ENCODE measurements at regions not wholly inside any gene's neighbourhood (a gene's known extent, or its start where the extent isn't known, plus 50 kb on each side); places are given as distances from the start of the nearest gene placed in this dataset.

DNA sequence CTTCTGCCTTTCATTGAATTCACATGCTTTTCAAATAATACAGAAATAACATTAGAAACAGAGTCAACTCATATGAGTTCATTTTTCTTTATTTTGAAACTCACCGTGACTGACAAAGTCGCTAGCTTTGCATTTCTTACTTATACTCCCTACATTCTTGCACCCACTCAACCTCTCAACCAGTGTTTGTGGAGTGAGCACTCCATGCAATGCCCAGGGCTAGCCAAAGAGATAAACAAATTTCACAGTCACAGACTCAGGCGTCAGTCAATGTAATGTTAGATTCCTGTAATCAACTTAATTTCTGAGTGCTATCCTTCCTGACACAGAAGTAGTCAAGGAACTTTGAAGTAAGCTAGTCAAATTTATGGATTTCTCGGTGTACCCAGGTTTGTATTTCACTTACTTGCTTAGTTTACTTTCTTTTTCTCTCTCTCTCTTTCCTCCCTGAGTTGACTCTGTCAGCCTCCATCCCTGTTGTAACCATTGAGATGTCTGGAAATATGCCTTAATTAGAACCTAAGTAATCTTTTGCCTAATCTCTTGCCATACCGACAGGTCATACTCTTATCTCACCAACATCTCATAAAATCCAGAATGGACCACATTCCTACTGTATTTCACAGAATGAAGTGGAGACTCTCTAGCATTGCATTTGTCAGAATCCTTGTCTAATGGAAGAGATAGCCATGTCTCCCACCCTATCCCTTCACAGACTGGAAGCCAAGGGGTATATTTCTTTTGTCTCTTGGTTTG is 413.0 kb downstream of the AEBP2 start:
- DNase-seq (ENCODE audit: low read depth in 1 of 2, low spot score in 2 of 2), result no peak
- Histone ChIP-seq H3K4me3 (no peak overlapping the region), H3K9me3 (replicated peaks) (no peaks in the 10 kb centered on the region), H3K27me3 (replicated peaks) (no peaks in the 10 kb centered on the region), H3K4me1 (replicated peaks) (no peaks in the 10 kb centered on the region), H3K27ac (no peak overlapping the region), H3K36me3 (no peaks in the 10 kb centered on the region)

DNA sequence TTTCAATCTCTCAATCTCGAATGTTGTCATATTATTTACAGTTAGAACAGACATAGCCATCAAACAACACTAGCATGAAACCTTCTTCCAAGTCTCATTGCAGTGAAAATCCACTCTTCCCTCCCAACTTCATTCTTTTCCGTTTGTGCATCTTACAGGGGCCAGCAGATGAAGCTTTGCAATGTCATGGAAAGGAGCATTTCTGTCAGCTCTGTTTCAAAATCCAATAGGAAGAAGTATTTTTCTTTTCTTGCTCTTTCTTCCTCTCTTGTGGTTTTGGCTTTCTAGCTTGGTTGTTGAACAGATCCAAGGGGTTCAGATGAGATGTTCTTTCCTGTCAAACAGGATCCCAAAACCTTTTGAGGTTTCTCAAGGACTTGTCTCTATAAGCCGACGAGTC is 416.6 kb downstream of the AEBP2 start:
- no peaks in the 10 kb centered on the region for H3K4me1 ChIP-seq (replicated peaks)
- no peak for DNase-seq (ENCODE audit: low read depth in 1 of 2, low spot score in 2 of 2)
- H3K4me3 ChIP-seq, result no peak overlapping the region
- H3K27me3 ChIP-seq (replicated peaks), result no peaks in the 10 kb centered on the region
- no peaks in the 10 kb centered on the region for H3K36me3 ChIP-seq
- no peak overlapping the region for H3K27ac ChIP-seq
- no peaks in the 10 kb centered on the region for H3K9me3 ChIP-seq (replicated peaks)

DNA sequence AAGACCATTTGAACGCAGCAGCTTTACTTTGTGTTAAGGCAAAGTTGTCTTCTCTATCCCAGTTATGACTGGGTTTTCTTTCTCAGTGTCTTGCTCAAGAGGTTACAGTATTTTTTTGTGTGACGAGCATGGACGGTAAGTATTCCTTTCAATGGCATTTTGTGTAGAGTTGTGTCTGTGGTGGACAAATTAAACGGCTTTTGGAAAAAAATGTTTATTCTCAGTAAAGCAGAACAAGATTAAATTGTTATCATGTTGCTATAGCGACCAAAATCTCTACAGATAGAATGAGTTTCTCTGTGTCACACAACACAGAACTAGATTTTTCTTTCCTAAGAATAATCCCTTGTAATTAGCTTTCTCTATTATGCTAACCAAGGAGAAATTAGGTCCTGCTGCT is 417.1 kb downstream of the AEBP2 start:
- DNase-seq (ENCODE audit: low read depth in 1 of 2, low spot score in 2 of 2), result no peak
- Histone ChIP-seq H3K36me3 (no peaks in the 10 kb centered on the region), H3K27ac (no peak overlapping the region), H3K9me3 (replicated peaks) (no peaks in the 10 kb centered on the region), H3K4me1 (replicated peaks) (no peaks in the 10 kb centered on the region), H3K27me3 (replicated peaks) (no peaks in the 10 kb centered on the region), H3K4me3 (no peak overlapping the region)

DNA sequence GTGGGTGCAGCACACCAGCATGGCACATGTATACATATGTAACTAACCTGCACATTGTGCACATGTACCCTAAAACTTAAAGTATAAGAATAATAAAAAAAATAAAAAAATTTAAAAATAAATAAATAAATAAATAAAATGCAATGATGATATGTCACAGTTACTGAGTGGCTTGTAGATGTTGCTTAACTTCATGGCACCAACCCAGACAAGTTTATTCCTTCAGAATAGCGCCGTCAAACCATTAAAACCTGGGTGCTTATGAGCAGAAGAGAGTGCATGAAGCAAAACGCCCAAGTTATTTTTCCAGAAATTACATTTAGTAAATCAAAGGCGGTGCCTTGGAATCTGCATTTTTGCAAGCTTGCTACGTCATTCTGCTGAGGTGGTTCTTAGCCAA is 417.9 kb downstream of the AEBP2 start:
- Histone ChIP-seq H3K36me3 (no peaks in the 10 kb centered on the region), H3K27me3 (replicated peaks) (no peaks in the 10 kb centered on the region), H3K4me3 (no peak overlapping the region), H3K4me1 (replicated peaks) (no peaks in the 10 kb centered on the region), H3K9me3 (replicated peaks) (no peaks in the 10 kb centered on the region), H3K27ac (no peak overlapping the region)
- no peak for DNase-seq (ENCODE audit: low read depth in 1 of 2, low spot score in 2 of 2)

DNA sequence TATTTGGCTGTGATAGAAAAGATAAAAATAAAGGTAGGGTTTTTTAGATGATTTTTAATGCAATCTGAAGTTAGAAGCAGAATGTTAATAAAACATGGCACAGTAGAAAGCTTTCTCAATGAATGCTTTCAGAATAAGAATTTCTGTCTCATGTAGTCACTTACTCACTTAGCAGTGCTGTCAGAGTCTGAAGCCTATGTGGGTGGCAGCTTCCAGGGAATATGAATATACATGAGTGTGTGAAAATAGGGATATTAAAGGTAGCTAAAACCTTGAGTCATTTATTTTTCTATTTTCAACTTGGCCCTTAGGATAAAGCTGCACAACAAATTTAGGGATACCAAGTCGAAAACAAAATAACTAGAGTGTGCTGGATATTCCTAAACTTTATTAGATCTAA is 427.9 kb downstream of the AEBP2 start:
- no peak overlapping the region for H3K4me3 ChIP-seq
- H3K9me3 ChIP-seq (replicated peaks), result no peaks in the 10 kb centered on the region
- H3K36me3 ChIP-seq, result no peaks in the 10 kb centered on the region
- no peak overlapping the region for H3K27ac ChIP-seq
- no peak for DNase-seq (ENCODE audit: low read depth in 1 of 2, low spot score in 2 of 2)
- no peaks in the 10 kb centered on the region for H3K4me1 ChIP-seq (replicated peaks)
- H3K27me3 ChIP-seq (replicated peaks), result no peaks in the 10 kb centered on the region

DNA sequence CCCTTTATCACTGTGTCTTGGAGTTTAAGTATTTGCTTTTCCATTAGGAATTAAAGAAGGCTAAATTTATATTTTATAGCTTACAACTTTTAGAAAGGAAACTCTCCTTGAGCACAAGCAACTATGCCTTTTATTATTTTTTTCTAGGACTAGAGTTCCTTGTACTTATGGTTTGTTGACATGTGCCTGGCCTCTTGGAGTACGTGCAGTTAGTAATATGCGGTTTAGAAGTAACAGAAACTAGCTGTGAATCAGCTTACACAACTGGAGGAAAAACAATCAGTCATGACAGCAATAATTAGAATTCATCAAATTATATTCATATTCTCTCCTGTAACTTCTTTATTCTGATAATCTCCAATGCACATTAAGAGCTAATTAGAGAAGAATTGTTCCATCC is 428.7 kb downstream of the AEBP2 start:
- no peak overlapping the region for H3K4me3 ChIP-seq
- H3K9me3 ChIP-seq (replicated peaks), result no peaks in the 10 kb centered on the region
- no peaks in the 10 kb centered on the region for H3K36me3 ChIP-seq
- no peak overlapping the region for H3K27ac ChIP-seq
- H3K4me1 ChIP-seq (replicated peaks), result no peaks in the 10 kb centered on the region
- H3K27me3 ChIP-seq (replicated peaks), result no peaks in the 10 kb centered on the region
- no peak for DNase-seq (ENCODE audit: low read depth in 1 of 2, low spot score in 2 of 2)

DNA sequence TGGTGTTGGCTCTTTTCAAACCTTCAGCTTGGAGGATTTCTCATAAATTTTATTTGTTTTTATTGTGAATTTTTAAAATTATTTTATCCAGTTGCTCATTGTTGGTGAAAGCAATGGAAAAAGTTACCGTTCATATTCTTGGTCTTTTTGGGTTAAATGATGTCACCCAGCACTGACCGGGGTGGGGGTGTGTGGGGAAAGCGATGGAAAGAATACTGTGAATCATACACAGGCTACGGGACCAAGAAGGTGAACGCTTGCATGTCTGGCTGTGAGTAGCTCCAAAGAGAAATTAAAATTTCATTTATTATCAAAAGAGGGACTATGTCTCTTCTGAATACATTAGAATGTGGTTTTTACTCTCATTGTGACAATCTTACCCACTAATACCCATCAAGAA is 430.1 kb downstream of the AEBP2 start:
- DNase-seq (ENCODE audit: low read depth in 1 of 2, low spot score in 2 of 2), result no peak
- H3K36me3 ChIP-seq, result no peaks in the 10 kb centered on the region
- no peak overlapping the region for H3K4me3 ChIP-seq
- no peaks in the 10 kb centered on the region for H3K4me1 ChIP-seq (replicated peaks)
- no peak overlapping the region for H3K27ac ChIP-seq
- no peaks in the 10 kb centered on the region for H3K27me3 ChIP-seq (replicated peaks)
- H3K9me3 ChIP-seq (replicated peaks), result no peaks in the 10 kb centered on the region

DNA sequence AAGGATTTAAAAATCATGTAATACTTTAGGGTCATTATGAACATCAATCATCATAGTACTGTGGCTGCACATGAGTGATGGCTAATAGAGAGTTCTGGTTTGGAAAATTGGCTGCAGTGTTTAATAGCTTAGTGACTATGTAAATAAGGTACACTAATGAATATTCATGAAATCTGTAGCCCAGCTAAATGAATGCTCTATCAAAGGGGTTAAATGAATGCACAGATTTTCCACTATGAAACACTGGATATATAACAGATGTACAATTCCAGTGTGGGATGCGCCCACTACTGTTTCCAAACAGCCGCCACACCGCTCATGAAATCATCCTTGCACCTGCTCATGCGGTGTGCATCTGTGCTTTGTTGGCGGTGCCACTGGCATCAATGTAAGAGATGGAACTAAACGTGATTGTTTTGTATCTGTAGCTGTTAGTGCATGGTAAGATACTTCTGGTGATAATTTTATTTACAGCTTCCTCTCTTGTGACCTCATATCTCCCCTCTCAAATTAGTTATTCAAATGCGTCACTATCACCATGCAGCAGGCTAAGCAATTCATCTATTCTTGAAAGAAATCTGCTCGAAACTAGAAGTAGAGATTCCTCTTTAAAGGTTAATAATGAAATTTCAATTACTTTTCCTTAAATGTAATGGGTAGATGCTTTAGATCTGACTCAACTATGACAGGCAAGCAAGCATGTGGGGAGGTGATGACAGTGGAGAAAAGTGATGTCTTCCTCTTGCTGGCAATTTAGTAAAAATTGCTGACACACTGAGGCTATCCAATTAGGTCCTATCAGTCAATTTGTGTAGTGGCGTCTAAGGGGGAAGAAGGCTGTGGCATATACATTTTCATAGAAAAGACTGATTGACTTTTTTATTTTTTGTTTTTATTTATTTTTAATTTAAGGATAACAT is 433.6 kb downstream of the AEBP2 start:
- H3K4me1 ChIP-seq (replicated peaks), result no peaks in the 10 kb centered on the region
- H3K36me3 ChIP-seq, result no peaks in the 10 kb centered on the region
- H3K9me3 ChIP-seq (replicated peaks), result no peaks in the 10 kb centered on the region
- H3K4me3 ChIP-seq, result no peak overlapping the region
- H3K27me3 ChIP-seq (replicated peaks), result no peaks in the 10 kb centered on the region
- DNase-seq (ENCODE audit: low read depth in 1 of 2, low spot score in 2 of 2), result no peak
- no peak overlapping the region for H3K27ac ChIP-seq

DNA sequence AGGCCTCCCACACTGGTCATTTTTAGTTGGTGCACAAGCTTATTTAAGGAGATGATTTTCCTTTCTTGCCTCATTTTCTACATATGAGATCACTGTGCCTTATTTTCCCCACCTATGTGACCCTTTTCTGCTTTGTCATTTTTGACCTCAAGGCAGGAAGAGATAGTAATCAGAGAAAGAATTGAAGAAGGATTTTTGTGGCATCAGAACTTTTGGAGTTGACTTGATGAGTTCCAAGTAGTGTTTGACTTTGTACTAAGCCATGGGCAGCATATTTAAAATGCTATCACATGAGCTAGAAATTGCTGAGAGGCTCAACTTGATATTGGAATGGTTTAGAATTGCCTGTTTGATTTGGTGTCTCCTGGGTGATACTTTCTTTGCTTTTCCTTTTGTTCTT is 440.8 kb downstream of the AEBP2 start:
- H3K36me3 ChIP-seq, result no peaks in the 10 kb centered on the region
- DNase-seq (ENCODE audit: low read depth in 1 of 2, low spot score in 2 of 2), result no peak
- H3K4me3 ChIP-seq, result no peak overlapping the region
- H3K9me3 ChIP-seq (replicated peaks), result no peaks in the 10 kb centered on the region
- no peaks in the 10 kb centered on the region for H3K4me1 ChIP-seq (replicated peaks)
- no peak overlapping the region for H3K27ac ChIP-seq
- H3K27me3 ChIP-seq (replicated peaks), result no peaks in the 10 kb centered on the region

DNA sequence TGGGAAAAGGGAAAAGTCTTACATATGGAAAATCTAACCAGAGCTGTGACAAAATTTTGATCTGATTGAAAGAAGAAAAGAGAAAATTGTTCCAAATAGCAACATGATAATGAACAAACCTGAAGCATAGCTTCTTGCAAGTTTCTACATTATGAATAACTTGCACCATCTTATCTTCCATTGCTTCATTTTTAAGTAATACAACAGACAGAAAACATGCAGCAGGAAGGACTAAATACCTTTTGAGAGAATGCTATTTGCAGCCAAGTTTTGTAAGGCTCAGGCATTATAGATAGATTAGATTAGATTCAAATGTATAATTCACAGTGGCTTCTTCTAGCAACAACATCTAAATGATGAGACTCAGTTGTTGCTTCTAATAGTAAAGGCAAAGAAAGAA is 441.4 kb downstream of the AEBP2 start:
- H3K4me1 ChIP-seq (replicated peaks), result no peaks in the 10 kb centered on the region
- no peak overlapping the region for H3K27ac ChIP-seq
- no peaks in the 10 kb centered on the region for H3K27me3 ChIP-seq (replicated peaks)
- no peak overlapping the region for H3K4me3 ChIP-seq
- H3K36me3 ChIP-seq, result no peaks in the 10 kb centered on the region
- no peak for DNase-seq (ENCODE audit: low read depth in 1 of 2, low spot score in 2 of 2)
- H3K9me3 ChIP-seq (replicated peaks), result no peaks in the 10 kb centered on the region

DNA sequence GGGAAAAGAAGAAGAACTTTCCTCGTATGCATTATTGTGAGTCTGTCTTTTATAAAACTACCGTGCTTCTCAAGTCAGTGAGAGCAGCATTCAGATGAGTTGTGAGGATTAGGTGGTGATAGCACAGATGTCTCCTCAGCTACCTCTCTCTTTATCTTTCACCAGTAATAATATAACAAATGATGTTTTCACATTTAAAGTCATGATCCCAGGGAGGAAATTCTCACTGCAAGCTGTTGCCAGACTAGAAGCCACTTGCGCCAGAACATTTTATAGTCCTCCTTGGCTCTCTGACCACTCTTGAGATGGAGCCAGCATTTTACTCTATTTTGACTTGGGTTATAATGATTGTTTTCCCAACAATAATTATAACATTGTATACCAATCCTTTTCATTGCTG is 443.1 kb downstream of the AEBP2 start:
- Histone ChIP-seq H3K9me3 (replicated peaks) (no peaks in the 10 kb centered on the region), H3K27ac (no peak overlapping the region), H3K36me3 (no peaks in the 10 kb centered on the region), H3K27me3 (replicated peaks) (no peaks in the 10 kb centered on the region), H3K4me1 (replicated peaks) (no peaks in the 10 kb centered on the region), H3K4me3 (no peak overlapping the region)
- DNase-seq (ENCODE audit: low read depth in 1 of 2, low spot score in 2 of 2), result no peak

DNA sequence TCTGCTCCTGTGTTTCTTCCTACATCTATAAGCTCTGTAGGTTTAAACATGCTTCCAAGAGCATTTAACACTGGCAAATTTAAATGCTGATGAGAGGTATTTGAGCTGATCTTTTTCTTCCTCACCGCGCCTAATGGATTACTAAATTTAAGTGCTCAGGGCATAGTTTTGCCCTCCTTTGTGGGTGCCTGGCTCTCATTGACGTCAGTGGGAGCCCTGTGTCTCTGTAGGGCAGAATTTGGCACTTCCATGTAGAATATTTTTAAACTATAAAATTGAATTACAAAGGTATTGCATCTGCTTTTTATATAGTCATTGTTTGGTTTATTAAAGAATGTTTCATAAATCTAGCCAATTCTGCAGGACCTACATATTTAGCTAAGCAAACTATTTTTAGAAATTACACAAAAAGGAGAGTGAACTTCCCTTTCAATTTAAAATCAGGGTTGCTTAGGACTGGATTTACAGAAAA is 444.8 kb downstream of the AEBP2 start:
- Histone ChIP-seq H3K27me3 (replicated peaks) (no peaks in the 10 kb centered on the region), H3K27ac (no peak overlapping the region), H3K36me3 (no peaks in the 10 kb centered on the region), H3K4me1 (replicated peaks) (no peaks in the 10 kb centered on the region), H3K9me3 (replicated peaks) (no peaks in the 10 kb centered on the region), H3K4me3 (no peak overlapping the region)
- no peak for DNase-seq (ENCODE audit: low read depth in 1 of 2, low spot score in 2 of 2)

DNA sequence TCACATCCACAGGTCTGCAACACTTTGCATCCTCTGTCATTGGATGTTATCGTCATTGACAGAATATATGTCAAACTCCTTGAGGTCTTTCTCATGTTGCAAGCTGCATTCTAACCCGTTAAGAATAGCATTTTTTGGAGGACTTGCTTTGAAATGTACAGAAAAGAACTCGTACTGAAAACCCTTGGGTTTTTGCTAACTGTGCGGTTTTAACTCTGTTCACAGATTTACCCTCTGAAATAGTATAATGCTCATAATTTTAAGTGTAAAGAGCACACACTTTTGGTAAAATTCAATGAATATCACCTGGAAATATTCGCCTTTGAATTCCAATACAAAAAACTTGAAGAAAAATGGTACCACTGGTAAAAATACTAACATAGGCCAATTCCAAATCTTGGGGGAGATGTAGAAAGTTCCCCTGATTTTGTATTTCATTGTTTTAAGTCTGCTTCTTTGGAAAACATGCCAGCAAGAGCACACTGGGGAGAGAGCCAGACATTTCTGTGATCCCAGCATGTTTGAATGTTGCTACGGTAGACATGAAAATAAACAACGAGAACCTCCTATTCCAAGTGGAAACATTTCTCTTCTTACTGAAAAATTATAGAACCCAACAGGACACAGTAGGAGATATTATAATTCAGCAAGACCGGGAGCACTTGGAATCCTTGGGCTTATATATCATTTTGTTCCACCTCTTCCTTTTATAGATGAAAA is 446.0 kb downstream of the AEBP2 start:
- Histone ChIP-seq H3K36me3 (no peaks in the 10 kb centered on the region), H3K9me3 (replicated peaks) (no peaks in the 10 kb centered on the region), H3K4me1 (replicated peaks) (no peaks in the 10 kb centered on the region), H3K4me3 (no peak overlapping the region), H3K27me3 (replicated peaks) (no peaks in the 10 kb centered on the region), H3K27ac (no peak overlapping the region)
- no peak for DNase-seq (ENCODE audit: low read depth in 1 of 2, low spot score in 2 of 2)

DNA sequence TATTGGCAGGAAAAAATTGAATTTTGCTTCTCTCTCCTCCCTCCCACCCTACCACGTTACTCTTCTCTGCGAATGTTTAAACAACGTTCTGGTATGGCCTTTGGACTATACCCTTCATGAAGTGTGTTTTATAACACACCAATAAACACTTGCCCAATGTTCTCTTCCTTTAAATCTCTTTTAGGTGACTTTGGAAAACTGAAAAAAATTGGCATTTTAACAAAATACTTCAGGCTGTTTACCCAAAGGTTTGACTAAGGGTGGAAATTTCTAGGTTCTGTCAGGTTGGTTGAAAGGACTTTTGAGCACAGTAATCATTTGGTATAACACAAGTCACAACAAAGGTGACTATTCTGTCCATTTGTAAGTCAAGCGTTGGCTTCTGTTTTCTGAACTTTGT is 446.8 kb downstream of the AEBP2 start:
- no peak overlapping the region for H3K27ac ChIP-seq
- H3K4me3 ChIP-seq, result no peak overlapping the region
- no peaks in the 10 kb centered on the region for H3K9me3 ChIP-seq (replicated peaks)
- no peaks in the 10 kb centered on the region for H3K36me3 ChIP-seq
- H3K4me1 ChIP-seq (replicated peaks), result no peaks in the 10 kb centered on the region
- no peak for DNase-seq (ENCODE audit: low read depth in 1 of 2, low spot score in 2 of 2)
- no peaks in the 10 kb centered on the region for H3K27me3 ChIP-seq (replicated peaks)
